HG02623 (cell line): ENCODE measurements at regions not wholly inside any gene's neighbourhood (a gene's known extent, or its start where the extent isn't known, plus 50 kb on each side); places are given as distances from the start of the nearest gene placed in this dataset.

Experiments
- ATAC-seq: cut with Tn5 transposase; IDR thresholded peaks from one replicate; pipeline ENCODE4 v1.9.1; 2021; ENCODE audit warnings: moderate library complexity; ENCODE audit not compliant: unreplicated experiment

GRCh38 chr2:217530392-217531090, 472.3 kb downstream of the TNS1 start:
- no peak for ATAC-seq

GRCh38 chr2:217529271-217529670, 473.5 kb downstream of the TNS1 start:
- ATAC-seq: no peak

- ATAC-seq: no peak
These were observed 475.1 kb downstream of the TNS1 start for GRCh38 chr2:217527590-217528202.

- ATAC-seq: no peak
These were observed 477.7 kb downstream of the TNS1 start for GRCh38 chr2:217525076-217525475.

GRCh38 chr2:217523286-217523685, 479.5 kb downstream of the TNS1 start:
- ATAC-seq: no peak

- ATAC-seq: no peak
These were observed 481.0 kb downstream of the TNS1 start for GRCh38 chr2:217521820-217522219.

- ATAC-seq: no peak
These were observed 482.3 kb downstream of the TNS1 start for GRCh38 chr2:217520356-217521010.

- ATAC-seq: no peak
These were observed 485.4 kb downstream of the TNS1 start for GRCh38 chr2:217517402-217517801.

- ATAC-seq: no peak
These were observed 487.0 kb downstream of the TNS1 start for GRCh38 chr2:217515615-217516309.

- no peak for ATAC-seq
These were observed 489.5 kb downstream of the TNS1 start for GRCh38 chr2:217513258-217513657.

GRCh38 chr2:217512728-217513127, 490.1 kb downstream of the TNS1 start:
- no peak for ATAC-seq

GRCh38 chr2:217512259-217512658, 490.5 kb downstream of the TNS1 start:
- no peak for ATAC-seq

GRCh38 chr2:217511850-217512249, 490.9 kb downstream of the TNS1 start:
- no peak for ATAC-seq

- no peak for ATAC-seq
These were observed 492.0 kb downstream of the TNS1 start for GRCh38 chr2:217510771-217511291.

- no peak for ATAC-seq
These were observed 497.5 kb downstream of the TNS1 start for GRCh38 chr2:217505303-217505702.

GRCh38 chr2:217501887-217502286, 500.9 kb downstream of the TNS1 start:
- ATAC-seq: no peak

- ATAC-seq: no peak
These were observed 504.9 kb downstream of the TNS1 start for GRCh38 chr2:217497843-217498377.

- no peak for ATAC-seq
These were observed 508.2 kb downstream of the TNS1 start for GRCh38 chr2:217494557-217494956.

- no peak for ATAC-seq
These were observed 511.5 kb downstream of the TNS1 start for GRCh38 chr2:217491271-217491670.

GRCh38 chr2:217489145-217489960, 513.4 kb downstream of the TNS1 start:
- no peak for ATAC-seq
